Activated CD8-positive, alpha-beta T cell treated with anti-CD3 and anti-CD28 coated beads for 36 hours (primary cell): ENCODE measurements at regions not wholly inside any gene's neighbourhood (a gene's known extent, or its start where the extent isn't known, plus 50 kb on each side); places are given as distances from the start of the nearest gene placed in this dataset.
A peak's percentile ranks its signal among the peaks of the same experiment; 100 is the strongest.

Experiments used
- ATAC-seq: fragments of 200-7000 bp; cut with Tn5 transposase; one replicate; pipeline ENCODE4 v1.10.0; 2021; ENCODE audit warnings: mild to moderate bottlenecking, moderate library complexity
- CTCF ChIA-PET: fragments of 350-600 bp; sonication (Branson Sonifier 250); formaldehyde crosslinking; loops from one replicate; lab custom pipeline; 2021; ENCODE audit warnings: antibody characterized with exemption; lab: Charles Lee
- POLR2A ChIA-PET: fragments of 350-600 bp; sonication (Branson Sonifier 250); formaldehyde crosslinking; loops from one replicate; lab custom pipeline; 2021; ENCODE audit warnings: antibody characterized with exemption; lab: Charles Lee
- DNase-seq: peaks from one replicate; pipeline ENCODE4 v3.0.0-alpha.2; 2020
- H3K27ac Mint-ChIP-seq: one replicate; pipeline ENCODE4 v1.8.0; 2021; ENCODE audit warnings: mild to moderate bottlenecking, mixed read lengths
- H3K27me3 Mint-ChIP-seq: one replicate; pipeline ENCODE4 v1.8.0; 2021; ENCODE audit warnings: mixed read lengths
- H3K36me3 Mint-ChIP-seq: one replicate; pipeline ENCODE4 v1.8.0; 2021; ENCODE audit warnings: low read depth, mixed read lengths
- H3K4me1 Mint-ChIP-seq: one replicate; pipeline ENCODE4 v1.8.0; 2021; ENCODE audit warnings: low read depth, mixed read lengths
- H3K4me3 Mint-ChIP-seq: one replicate; pipeline ENCODE4 v1.8.0; 2021; ENCODE audit warnings: mild to moderate bottlenecking, moderate library complexity, mixed read lengths
- H3K9me3 Mint-ChIP-seq: one replicate; pipeline ENCODE4 v1.8.0; 2021; ENCODE audit warnings: mixed read lengths
- CTCF ChIP-seq: fragments of 200-600 bp; IDR thresholded peaks from one replicate; pipeline ENCODE4 v1.8.0; 2022; ENCODE audit warnings: antibody characterized with exemption, mild to moderate bottlenecking
- intact Hi-C: fragments of 100-400 bp; cut with micrococcal nuclease; formaldehyde crosslinking; loops from one replicate; pipeline ENCODE4 v1.10.0; 2022

- intact Hi-C loops, result loop anchor here (1.0 to 2.0 kb wide), 2 partner anchors 317 to 450 kb away; partner anchors contain the start of gene CCDC175
- CTCF ChIA-PET, result interaction anchor here (0.6 to 3.6 kb wide), 13 partner anchors 8 to 450 kb away, joined by 3 to 22 read pairs (median 4); partner anchors contain the start of gene CCDC175
- ATAC-seq (peak; percentile 75), DNase-seq (peak; percentile 35)
- Mint-ChIP-seq H3K4me1 (no peaks in the 10 kb centered on the region), H3K36me3 (no peaks in the 10 kb centered on the region), H3K9me3 (no peaks in the 10 kb centered on the region), H3K4me3 (no peak overlapping the region), H3K27ac (no peak overlapping the region), H3K27me3 (peaks cover 12% of the 10 kb centered on the region)
- TF ChIP-seq CTCF, result peak; percentile 84
- POLR2A ChIA-PET, result no interaction called here
Observed at GRCh38 chr14:59126714-59127436, 61.6 kb upstream of the DAAM1 start.

- no peak overlapping the region for H3K4me3 Mint-ChIP-seq
- POLR2A ChIA-PET, result no interaction called here
- no peak for DNase-seq
Observed at GRCh38 chr14:59127437-59127732, 61.1 kb upstream of the DAAM1 start.

GRCh38 chr14:59130462-59130861, 58.0 kb upstream of the DAAM1 start:
- DNase-seq (no peak), ATAC-seq (no peak)
- Mint-ChIP-seq H3K9me3 (no peaks in the 10 kb centered on the region), H3K27me3 (peaks cover 13% of the 10 kb centered on the region), H3K4me3 (no peak overlapping the region), H3K4me1 (no peaks in the 10 kb centered on the region), H3K36me3 (no peaks in the 10 kb centered on the region), H3K27ac (no peak overlapping the region)
- ChIA-PET CTCF (interaction anchor here (1.3 to 3.5 kb wide), 4 partner anchors 13 to 447 kb away, joined by 3 to 25 read pairs (median 10); partner anchors contain the start of gene CCDC175), POLR2A (no interaction called here)
- intact Hi-C loops, result no loop called here
- TF ChIP-seq CTCF, result no peak

More at GRCh38 chr14:59127437-59127732, 61.1 kb upstream of the DAAM1 start:
- Mint-ChIP-seq H3K27ac (no peak overlapping the region), H3K27me3 (peaks cover 12% of the 10 kb centered on the region), H3K9me3 (no peaks in the 10 kb centered on the region), H3K4me1 (no peaks in the 10 kb centered on the region), H3K36me3 (no peaks in the 10 kb centered on the region)
- TF ChIP-seq CTCF, result no peak
- CTCF ChIA-PET, result interaction anchor here (0.9 to 3.6 kb wide), 6 partner anchors 9 to 450 kb away, joined by 3 to 22 read pairs (median 4); partner anchors contain the start of gene CCDC175
- no peak for ATAC-seq
- intact Hi-C loops, result loop anchor here (1.0 to 2.0 kb wide), 2 partner anchors 317 to 449 kb away; partner anchors contain the start of gene CCDC175

GRCh38 chr14:59131938-59132795, 56.3 kb upstream of the DAAM1 start:
- no peak overlapping the region for H3K27ac Mint-ChIP-seq
- no peaks in the 10 kb centered on the region for H3K4me1 Mint-ChIP-seq
- peaks cover 10% of the 10 kb centered on the region for H3K27me3 Mint-ChIP-seq
- no peak overlapping the region for H3K4me3 Mint-ChIP-seq
- no peaks in the 10 kb centered on the region for H3K36me3 Mint-ChIP-seq
- POLR2A ChIA-PET, result no interaction called here
- ATAC-seq (no peak), DNase-seq (no peak)
- TF ChIP-seq CTCF, result no peak
- CTCF ChIA-PET, result no interaction called here
- intact Hi-C loops, result no loop called here
- H3K9me3 Mint-ChIP-seq, result no peaks in the 10 kb centered on the region
